SK-N-SH treated with all-trans-retinoic acid at 6 μM for 48 hours (cell line): ENCODE measurements at regions not wholly inside any gene's neighbourhood (a gene's known extent, or its start where the extent isn't known, plus 50 kb on each side); places are given as distances from the start of the nearest gene placed in this dataset.

Source experiments
- BACH2 ChIP-seq: fragments of 250-450 bp; sonication (Bioruptor Pico); IDR thresholded peaks from 2 replicates; pipeline ENCODE4 v1.9.0; 2021; ENCODE audit warnings: mild to moderate bottlenecking, borderline replicate concordance
- CSDC2 ChIP-seq: fragments of 250-450 bp; sonication (Bioruptor Pico); IDR thresholded peaks from 2 replicates; pipeline ENCODE4 v1.5.0; 2020; ENCODE audit warnings: mild to moderate bottlenecking, moderate library complexity
- ESRRG ChIP-seq: fragments of 250-450 bp; sonication (Bioruptor Pico); IDR thresholded peaks from 2 replicates; pipeline ENCODE4 v1.6.1; 2021; ENCODE audit warnings: mild to moderate bottlenecking
- POU6F1 ChIP-seq: fragments of 250-450 bp; sonication (Bioruptor Pico); IDR thresholded peaks from 2 replicates; pipeline ENCODE4 v1.8.0; 2021; ENCODE audit warnings: low read depth, mild to moderate bottlenecking, moderate library complexity, borderline replicate concordance
- PPARA ChIP-seq: fragments of 250-450 bp; sonication (Bioruptor Pico); IDR thresholded peaks from 2 replicates; pipeline ENCODE4 v1.5.0; 2020; ENCODE audit warnings: mild to moderate bottlenecking, borderline replicate concordance
- TCF4 ChIP-seq: fragments of 250-450 bp; sonication (Bioruptor Pico); IDR thresholded peaks from 2 replicates; pipeline ENCODE4 v1.8.0; 2021; ENCODE audit warnings: mild to moderate bottlenecking, moderate library complexity, borderline replicate concordance
- TSHZ2 ChIP-seq: fragments of 250-450 bp; sonication (Bioruptor Pico); IDR thresholded peaks from 2 replicates; pipeline ENCODE4 v1.5.0; 2020; ENCODE audit warnings: mild to moderate bottlenecking, moderate library complexity
- ZFP30 ChIP-seq: fragments of 450-650 bp; formaldehyde crosslinking; IDR thresholded peaks from 2 replicates; pipeline ENCODE4 v1.5.0; 2022; ENCODE audit warnings: mild to moderate bottlenecking, moderate library complexity

GRCh38 chr3:28669870-28670269, 321.2 kb upstream of the AZI2 start:
- no peak for TF ChIP-seq TCF4 (CRISPR knock-in tag)
- TF ChIP-seq ESRRG (CRISPR knock-in tag) = no peak
- TF ChIP-seq CSDC2 (CRISPR knock-in tag) = no peak
- TF ChIP-seq POU6F1 (CRISPR knock-in tag) = no peak
- no peak for TF ChIP-seq BACH2 (CRISPR knock-in tag)
- TF ChIP-seq PPARA (CRISPR knock-in tag) = no peak
- no peak for TF ChIP-seq TSHZ2 (CRISPR knock-in tag)
- TF ChIP-seq ZFP30 (CRISPR knock-in tag) = no peak
